NCI-H748 (cell line): ENCODE measurements at regions not wholly inside any gene's neighbourhood (a gene's known extent, or its start where the extent isn't known, plus 50 kb on each side); places are given as distances from the start of the nearest gene placed in this dataset.
A peak's percentile ranks its signal among the peaks of the same experiment; 100 is the strongest.

Experiments
- DNase-seq: peaks from one replicate; lab custom pipeline; 2025; ENCODE audit not compliant: unreplicated experiment; lab: John Stamatoyannopoulos, UW

- DNase-seq, result no peak
These were observed 606.7 kb upstream of the FAM174A start for GRCh38 chr5:99928490-99928889.

- no peak for DNase-seq
These were observed 608.7 kb upstream of the FAM174A start for GRCh38 chr5:99926463-99926862.

GRCh38 chr5:99922386-99922785 is 612.8 kb upstream of the FAM174A start:
- no peak for DNase-seq

GRCh38 chr5:99911971-99912370 is 623.2 kb upstream of the FAM174A start:
- DNase-seq, result no peak

GRCh38 chr5:99906776-99907175 is 628.4 kb upstream of the FAM174A start:
- no peak for DNase-seq

- no peak for DNase-seq
These were observed 633.2 kb upstream of the FAM174A start for GRCh38 chr5:99901972-99902371.

- peak; percentile 17 for DNase-seq
These were observed 634.8 kb upstream of the FAM174A start for GRCh38 chr5:99900302-99900852.

- DNase-seq, result no peak
These were observed 655.2 kb upstream of the FAM174A start for GRCh38 chr5:99879791-99880511.

GRCh38 chr5:99878830-99879229 is 656.3 kb upstream of the FAM174A start:
- no peak for DNase-seq

- no peak for DNase-seq
These were observed 668.4 kb upstream of the FAM174A start for GRCh38 chr5:99866740-99867139.

- no peak for DNase-seq
These were observed 670.0 kb upstream of the FAM174A start for GRCh38 chr5:99865159-99865558.

- DNase-seq, result no peak
These were observed 699.4 kb upstream of the FAM174A start for GRCh38 chr5:99835791-99836190.

- DNase-seq, result no peak
These were observed 708.0 kb upstream of the FAM174A start for GRCh38 chr5:99827136-99827535.

GRCh38 chr5:99817796-99818195 is 717.4 kb upstream of the FAM174A start:
- DNase-seq, result no peak

GRCh38 chr5:99814321-99815063 is 720.7 kb upstream of the FAM174A start:
- no peak for DNase-seq

GRCh38 chr5:99808657-99809230 is 726.4 kb upstream of the FAM174A start:
- DNase-seq, result no peak

GRCh38 chr5:99807346-99807745 is 727.8 kb upstream of the FAM174A start:
- DNase-seq, result no peak

- DNase-seq, result peak; percentile 68
These were observed 740.1 kb upstream of the FAM174A start for GRCh38 chr5:99795031-99795430.

- no peak for DNase-seq
These were observed 746.7 kb upstream of the FAM174A start for GRCh38 chr5:99788482-99788881.

- no peak for DNase-seq
These were observed 760.0 kb upstream of the FAM174A start for GRCh38 chr5:99775189-99775588.

- DNase-seq, result peak; percentile 12
These were observed 761.9 kb upstream of the FAM174A start for GRCh38 chr5:99773290-99773689.

- DNase-seq, result no peak
These were observed 763.9 kb upstream of the FAM174A start for GRCh38 chr5:99771296-99771695.
